ENCODE measurements at regions not wholly inside any gene's neighbourhood (a gene's known extent, or its start where the extent isn't known, plus 50 kb on each side); places are given as distances from the start of the nearest gene placed in this dataset.

- DNase-seq, result no peak
- WGBS (ENCODE audit: insufficient coverage), result 92% methylated on average over 4 of the region's 4 CpGs
- H3K27me3 ChIP-seq (replicated peaks in 2 of 5; ENCODE audit: control insufficient read depth in 4 of 5, insufficient read depth in 5 of 5, low read length in 4 of 5), result no peaks in the 10 kb centered on the region
- ChIA-PET CTCF (no interaction called here), POLR2A (no interaction called here)
- no peaks in the 10 kb centered on the region for H3K4me1 ChIP-seq (ENCODE audit: control extremely low read depth in 1 of 4, control insufficient read depth in 4 of 4, insufficient read depth in 4 of 4, low read length in 3 of 4)
- no peak overlapping the region for H3K4me3 ChIP-seq (ENCODE audit: control insufficient read depth in 1 of 7, extremely low read depth in 1 of 7, insufficient read depth in 4 of 7, low read depth in 2 of 7, low read length in 6 of 7)
- no peaks in the 10 kb centered on the region for H3K9me3 ChIP-seq (ENCODE audit: control extremely low read depth in 1 of 5, control insufficient read depth in 4 of 5, insufficient read depth in 2 of 5, low read depth in 1 of 5, low read length in 4 of 5)
- H3K36me3 ChIP-seq (ENCODE audit: control insufficient read depth in 4 of 4, insufficient read depth in 4 of 4, low read length in 3 of 4), result no peaks in the 10 kb centered on the region
- no peak overlapping the region for H3K27ac ChIP-seq (ENCODE audit: insufficient read depth in 1 of 2, low read depth in 1 of 2, low read length in 2 of 2, poor library complexity in 1 of 2, severe bottlenecking in 2 of 2)
Measured at GRCh38 chr7:52030722-52031121, 714.1 kb upstream of the COBL start.

GRCh38 chr7:52026140-52026539, 709.5 kb upstream of the COBL start:
- Histone ChIP-seq H3K9me3 (ENCODE audit: control extremely low read depth in 1 of 5, control insufficient read depth in 4 of 5, insufficient read depth in 2 of 5, low read depth in 1 of 5, low read length in 4 of 5) (no peaks in the 10 kb centered on the region), H3K27ac (ENCODE audit: insufficient read depth in 1 of 2, low read depth in 1 of 2, low read length in 2 of 2, poor library complexity in 1 of 2, severe bottlenecking in 2 of 2) (no peak overlapping the region), H3K27me3 (replicated peaks in 2 of 5; ENCODE audit: control insufficient read depth in 4 of 5, insufficient read depth in 5 of 5, low read length in 4 of 5) (no peaks in the 10 kb centered on the region), H3K4me3 (ENCODE audit: control insufficient read depth in 1 of 7, extremely low read depth in 1 of 7, insufficient read depth in 4 of 7, low read depth in 2 of 7, low read length in 6 of 7) (no peak overlapping the region), H3K36me3 (ENCODE audit: control insufficient read depth in 4 of 4, insufficient read depth in 4 of 4, low read length in 3 of 4) (no peaks in the 10 kb centered on the region), H3K4me1 (ENCODE audit: control extremely low read depth in 1 of 4, control insufficient read depth in 4 of 4, insufficient read depth in 4 of 4, low read length in 3 of 4) (no peaks in the 10 kb centered on the region)
- WGBS (ENCODE audit: insufficient coverage), result 85% methylated on average over 11 of the region's 11 CpGs
- POLR2A ChIA-PET, result no interaction called here
- CTCF ChIA-PET, result no interaction called here
- DNase-seq, result no peak

GRCh38 chr7:52021343-52021742, 704.7 kb upstream of the COBL start:
- no peaks in the 10 kb centered on the region for H3K27me3 ChIP-seq (replicated peaks in 2 of 5; ENCODE audit: control insufficient read depth in 4 of 5, insufficient read depth in 5 of 5, low read length in 4 of 5)
- H3K36me3 ChIP-seq (ENCODE audit: control insufficient read depth in 4 of 4, insufficient read depth in 4 of 4, low read length in 3 of 4), result no peaks in the 10 kb centered on the region
- H3K27ac ChIP-seq (ENCODE audit: insufficient read depth in 1 of 2, low read depth in 1 of 2, low read length in 2 of 2, poor library complexity in 1 of 2, severe bottlenecking in 2 of 2), result no peak overlapping the region
- 38% methylated on average over 2 of the region's 3 CpGs for WGBS (ENCODE audit: insufficient coverage)
- no peaks in the 10 kb centered on the region for H3K4me1 ChIP-seq (ENCODE audit: control extremely low read depth in 1 of 4, control insufficient read depth in 4 of 4, insufficient read depth in 4 of 4, low read length in 3 of 4)
- H3K9me3 ChIP-seq (ENCODE audit: control extremely low read depth in 1 of 5, control insufficient read depth in 4 of 5, insufficient read depth in 2 of 5, low read depth in 1 of 5, low read length in 4 of 5), result no peaks in the 10 kb centered on the region
- ChIA-PET POLR2A (no interaction called here), CTCF (no interaction called here)
- DNase-seq, result no peak
- no peak overlapping the region for H3K4me3 ChIP-seq (ENCODE audit: control insufficient read depth in 1 of 7, extremely low read depth in 1 of 7, insufficient read depth in 4 of 7, low read depth in 2 of 7, low read length in 6 of 7)

GRCh38 chr7:52018680-52019054, 702.1 kb upstream of the COBL start:
- WGBS (ENCODE audit: insufficient coverage), result 90% methylated on average over 1 of the region's 3 CpGs
- no peak for DNase-seq
- POLR2A ChIA-PET, result no interaction called here
- Histone ChIP-seq H3K36me3 (ENCODE audit: control insufficient read depth in 4 of 4, insufficient read depth in 4 of 4, low read length in 3 of 4) (no peaks in the 10 kb centered on the region), H3K27ac (ENCODE audit: insufficient read depth in 1 of 2, low read depth in 1 of 2, low read length in 2 of 2, poor library complexity in 1 of 2, severe bottlenecking in 2 of 2) (no peak overlapping the region), H3K4me3 (ENCODE audit: control insufficient read depth in 1 of 7, extremely low read depth in 1 of 7, insufficient read depth in 4 of 7, low read depth in 2 of 7, low read length in 6 of 7) (peak overlapping the region in 2 of 7 experiments; percentile 66 to 73), H3K27me3 (replicated peaks in 2 of 5; ENCODE audit: control insufficient read depth in 4 of 5, insufficient read depth in 5 of 5, low read length in 4 of 5) (no peaks in the 10 kb centered on the region), H3K4me1 (ENCODE audit: control extremely low read depth in 1 of 4, control insufficient read depth in 4 of 4, insufficient read depth in 4 of 4, low read length in 3 of 4) (no peaks in the 10 kb centered on the region), H3K9me3 (ENCODE audit: control extremely low read depth in 1 of 5, control insufficient read depth in 4 of 5, insufficient read depth in 2 of 5, low read depth in 1 of 5, low read length in 4 of 5) (no peaks in the 10 kb centered on the region)
- CTCF ChIA-PET, result interaction anchor here (1.1 to 1.4 kb wide), 4 partner anchors 10 to 899 kb away, joined by 3 to 6 read pairs (median 4); no protein-coding TSS in a partner anchor

- ChIA-PET POLR2A (no interaction called here), CTCF (interaction anchor here (1.0 to 1.4 kb wide), 4 partner anchors 10 to 388 kb away, joined by 3 to 6 read pairs (median 4); no protein-coding TSS in a partner anchor)
- no peaks in the 10 kb centered on the region for H3K27me3 ChIP-seq (replicated peaks in 2 of 5; ENCODE audit: control insufficient read depth in 4 of 5, insufficient read depth in 5 of 5, low read length in 4 of 5)
- peak overlapping the region in 5 of 7 experiments; percentile 37 to 73 (median 44) for H3K4me3 ChIP-seq (ENCODE audit: control insufficient read depth in 1 of 7, extremely low read depth in 1 of 7, insufficient read depth in 4 of 7, low read depth in 2 of 7, low read length in 6 of 7)
- no peaks in the 10 kb centered on the region for H3K4me1 ChIP-seq (ENCODE audit: control extremely low read depth in 1 of 4, control insufficient read depth in 4 of 4, insufficient read depth in 4 of 4, low read length in 3 of 4)
- H3K9me3 ChIP-seq (ENCODE audit: control extremely low read depth in 1 of 5, control insufficient read depth in 4 of 5, insufficient read depth in 2 of 5, low read depth in 1 of 5, low read length in 4 of 5), result no peaks in the 10 kb centered on the region
- H3K27ac ChIP-seq (ENCODE audit: insufficient read depth in 1 of 2, low read depth in 1 of 2, low read length in 2 of 2, poor library complexity in 1 of 2, severe bottlenecking in 2 of 2), result no peak overlapping the region
- H3K36me3 ChIP-seq (ENCODE audit: control insufficient read depth in 4 of 4, insufficient read depth in 4 of 4, low read length in 3 of 4), result no peaks in the 10 kb centered on the region
- 58% methylated on average over 7 of the region's 8 CpGs for WGBS (ENCODE audit: insufficient coverage)
- peak; percentile 47 to 69 (median 57) for DNase-seq
Measured at GRCh38 chr7:52017802-52018679, 701.4 kb upstream of the COBL start.

GRCh38 chr7:52009181-52009580, 692.6 kb upstream of the COBL start:
- Histone ChIP-seq H3K36me3 (ENCODE audit: control insufficient read depth in 4 of 4, insufficient read depth in 4 of 4, low read length in 3 of 4) (no peaks in the 10 kb centered on the region), H3K4me3 (ENCODE audit: control insufficient read depth in 1 of 7, extremely low read depth in 1 of 7, insufficient read depth in 4 of 7, low read depth in 2 of 7, low read length in 6 of 7) (no peak overlapping the region), H3K27me3 (replicated peaks in 2 of 5; ENCODE audit: control insufficient read depth in 4 of 5, insufficient read depth in 5 of 5, low read length in 4 of 5) (no peaks in the 10 kb centered on the region), H3K27ac (ENCODE audit: insufficient read depth in 1 of 2, low read depth in 1 of 2, low read length in 2 of 2, poor library complexity in 1 of 2, severe bottlenecking in 2 of 2) (no peak overlapping the region), H3K9me3 (ENCODE audit: control extremely low read depth in 1 of 5, control insufficient read depth in 4 of 5, insufficient read depth in 2 of 5, low read depth in 1 of 5, low read length in 4 of 5) (peaks cover 0 to 3% (median 0%) of the 10 kb centered on the region in 5 experiments), H3K4me1 (ENCODE audit: control extremely low read depth in 1 of 4, control insufficient read depth in 4 of 4, insufficient read depth in 4 of 4, low read length in 3 of 4) (no peaks in the 10 kb centered on the region)
- no peak for DNase-seq
- ChIA-PET CTCF (no interaction called here), POLR2A (interaction anchor here (0.6 kb wide), 1 partner anchor 132 kb away, joined by 3 read pairs; no protein-coding TSS in a partner anchor)
- no CpG with 5 or more reads among the region's 1 CpG for WGBS (ENCODE audit: insufficient coverage)

GRCh38 chr7:52006674-52007073, 690.1 kb upstream of the COBL start:
- no peak for DNase-seq
- ChIA-PET CTCF (no interaction called here), POLR2A (no interaction called here)
- Histone ChIP-seq H3K27me3 (replicated peaks in 2 of 5; ENCODE audit: control insufficient read depth in 4 of 5, insufficient read depth in 5 of 5, low read length in 4 of 5) (no peaks in the 10 kb centered on the region), H3K36me3 (ENCODE audit: control insufficient read depth in 4 of 4, insufficient read depth in 4 of 4, low read length in 3 of 4) (no peaks in the 10 kb centered on the region), H3K27ac (ENCODE audit: insufficient read depth in 1 of 2, low read depth in 1 of 2, low read length in 2 of 2, poor library complexity in 1 of 2, severe bottlenecking in 2 of 2) (no peak overlapping the region), H3K4me3 (ENCODE audit: control insufficient read depth in 1 of 7, extremely low read depth in 1 of 7, insufficient read depth in 4 of 7, low read depth in 2 of 7, low read length in 6 of 7) (no peak overlapping the region), H3K4me1 (ENCODE audit: control extremely low read depth in 1 of 4, control insufficient read depth in 4 of 4, insufficient read depth in 4 of 4, low read length in 3 of 4) (no peaks in the 10 kb centered on the region), H3K9me3 (ENCODE audit: control extremely low read depth in 1 of 5, control insufficient read depth in 4 of 5, insufficient read depth in 2 of 5, low read depth in 1 of 5, low read length in 4 of 5) (peaks cover 0 to 3% (median 0%) of the 10 kb centered on the region in 5 experiments)
- no CpG with 5 or more reads among the region's 1 CpG for WGBS (ENCODE audit: insufficient coverage)
